Aorta (tissue), 5 donors: ENCODE measurements at regions not wholly inside any gene's neighbourhood (a gene's known extent, or its start where the extent isn't known, plus 50 kb on each side); places are given as distances from the start of the nearest gene placed in this dataset.
"Not testable (repeated sequence)": the region's sequence is repeated elsewhere in the genome, so short reads cannot be mapped to it uniquely, and the experiment has no call there.

Experiments
- ATAC-seq: fragments of 200-7000 bp; cut with Tn5 transposase; one replicate; pipeline ENCODE4 v1.9.1; 2022; ENCODE audit warnings: moderate library complexity; ENCODE audit not compliant: low FRiP score
- DNase-seq, 2 donors: peaks; one replicate each; pipeline ENCODE4 v3.0.0-alpha.2; 2020
- H3K27ac ChIP-seq, 2 donors: one replicate each; pipeline ENCODE4 v1.5.1; 2013; ENCODE audit warnings: low read length in 2 of 2, mild to moderate bottlenecking in 2 of 2, moderate library complexity in 2 of 2, control low read depth in 1 of 2, inconsistent platforms in 1 of 2, low read depth in 1 of 2
- H3K27me3 ChIP-seq, 2 donors: one replicate each; pipeline ENCODE4 v1.6.1; 2013; ENCODE audit warnings: control low read depth in 1 of 2, low read length in 1 of 2, mild to moderate bottlenecking in 1 of 2, moderate library complexity in 1 of 2; ENCODE audit not compliant: insufficient read depth in 2 of 2, control insufficient read depth in 1 of 2
- H3K36me3 ChIP-seq, 2 donors: one replicate each; pipeline ENCODE4 v1.6.1; 2013; ENCODE audit warnings: control low read depth in 1 of 2, low read length in 1 of 2, mild to moderate bottlenecking in 1 of 2; ENCODE audit not compliant: insufficient read depth in 2 of 2, control insufficient read depth in 1 of 2
- H3K4me1 ChIP-seq, 2 donors: one replicate each; pipeline ENCODE4 v1.6.1; 2013; ENCODE audit warnings: low read length in 2 of 2, control low read depth in 1 of 2, mild to moderate bottlenecking in 1 of 2, moderate library complexity in 1 of 2; ENCODE audit not compliant: insufficient read depth in 2 of 2, control insufficient read depth in 1 of 2
- H3K4me3 ChIP-seq, 2 donors: one replicate each; pipeline ENCODE4 v1.5.1; 2013; ENCODE audit warnings: low read length in 2 of 2, control low read depth in 1 of 2, mild to moderate bottlenecking in 1 of 2
- H3K9me3 ChIP-seq: one replicate; pipeline ENCODE4 v1.6.1; 2013; ENCODE audit warnings: mild to moderate bottlenecking, low read length; ENCODE audit not compliant: control insufficient read depth
- WGBS, 2 donors: extraction: QIAGEN DNeasy Blood & Tissue Kit; methylation state at CpG; one replicate each; pipeline ENCODE4 v1.1.7; 2013; 5-methylcytosine and 5-hydroxymethylcytosine counted together
- intact Hi-C, 2 donors: fragments of 100-400 bp; cut with DNase I; formaldehyde crosslinking; loops; one replicate each; pipeline versions ENCODE4 v1.14.2 to v1.15.0; 2022
- donor health status: healthy with polysubstance abuse.
- donor health status: Bipolar disorder and iron deficiency.
- donor health status: DM: no; HTN: no; CAD: no.
- donor health status: DM: no; HTN: no; CAD: no.
- donor health status: DM: yes; HTN: yes; CAD: no.

DNA sequence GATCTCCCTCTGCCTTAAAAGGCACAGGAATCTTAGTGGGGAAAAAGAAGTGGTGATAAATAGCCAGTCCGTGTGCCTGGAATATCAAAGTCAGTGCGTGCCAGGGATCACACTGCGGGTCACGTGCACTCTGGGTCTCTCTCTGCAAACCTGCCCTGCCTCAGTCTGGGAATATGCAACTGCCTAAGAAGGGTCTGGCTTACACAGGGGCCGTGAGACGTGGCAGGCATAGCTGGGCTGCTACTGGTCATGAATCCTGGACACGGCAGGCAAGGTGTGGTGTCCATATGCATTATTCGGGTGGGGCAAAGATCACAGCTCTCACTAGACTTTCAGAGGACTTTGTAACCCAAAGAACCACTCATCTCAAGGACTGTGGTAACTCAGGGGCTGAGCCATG, 2704.4 kb upstream of the TPTE start:
- H3K36me3 ChIP-seq, DNase-seq, H3K9me3 ChIP-seq, H3K27me3 ChIP-seq, intact Hi-C loops, H3K4me1 ChIP-seq, H3K4me3 ChIP-seq, H3K27ac ChIP-seq, ATAC-seq: not testable (repeated sequence)
- no CpG with 5 or more reads among the region's 8 CpGs for WGBS, 2 donors

GRCh38 chr21:7819301-7819700, 2702.1 kb upstream of the TPTE start:
- DNase-seq, H3K27me3 ChIP-seq, H3K4me3 ChIP-seq, intact Hi-C loops, H3K4me1 ChIP-seq, ATAC-seq, H3K27ac ChIP-seq, H3K9me3 ChIP-seq, H3K36me3 ChIP-seq: not testable (repeated sequence)
- 98% methylated on average over 8 of the region's 16 CpGs; no CpG with 5 or more reads in 1 of the 2 donors for WGBS, 2 donors

- H3K4me1 ChIP-seq, H3K27me3 ChIP-seq, DNase-seq, ATAC-seq, H3K27ac ChIP-seq, H3K4me3 ChIP-seq, H3K9me3 ChIP-seq, intact Hi-C loops, H3K36me3 ChIP-seq: not testable (repeated sequence)
- no CpG with 5 or more reads among the region's 10 CpGs for WGBS, 2 donors
Observed at GRCh38 chr21:7825627-7826026, 2695.8 kb upstream of the TPTE start.

- DNase-seq, ATAC-seq, H3K27me3 ChIP-seq, H3K27ac ChIP-seq, intact Hi-C loops, H3K36me3 ChIP-seq, H3K4me1 ChIP-seq, H3K4me3 ChIP-seq, H3K9me3 ChIP-seq: not testable (repeated sequence)
- WGBS, 2 donors = no CpG with 5 or more reads among the region's 6 CpGs
Observed at GRCh38 chr21:7826174-7826573, 2695.2 kb upstream of the TPTE start.

DNA sequence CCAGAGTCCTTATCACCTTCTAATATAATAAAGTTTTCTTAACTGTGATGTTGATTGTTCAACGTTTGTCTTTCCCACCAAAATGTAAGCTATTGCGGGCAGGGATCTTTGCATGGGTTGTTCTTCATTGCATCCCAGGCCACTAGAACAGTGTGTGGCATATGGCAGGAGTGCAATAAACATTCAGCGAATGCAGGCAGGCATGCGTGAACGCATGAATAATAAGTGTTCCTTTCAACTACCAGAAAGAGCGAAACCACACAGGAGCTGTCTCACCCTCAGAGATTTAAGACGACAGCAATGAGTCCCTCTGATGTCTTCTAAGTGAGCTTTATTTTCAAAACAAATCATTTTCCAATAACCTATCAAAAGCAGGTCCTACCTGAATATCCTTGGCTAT, 2693.1 kb upstream of the TPTE start:
- H3K27ac ChIP-seq, DNase-seq, H3K27me3 ChIP-seq, H3K4me1 ChIP-seq, H3K36me3 ChIP-seq, intact Hi-C loops, H3K9me3 ChIP-seq, H3K4me3 ChIP-seq, ATAC-seq: not testable (repeated sequence)
- no CpG with 5 or more reads among the region's 7 CpGs for WGBS, 2 donors

- H3K9me3 ChIP-seq, H3K4me3 ChIP-seq, intact Hi-C loops, ATAC-seq, H3K36me3 ChIP-seq, H3K27me3 ChIP-seq, H3K4me1 ChIP-seq, H3K27ac ChIP-seq, DNase-seq: not testable (repeated sequence)
- WGBS, 2 donors = no CpG with 5 or more reads among the region's 37 CpGs
Observed at GRCh38 chr21:7829411-7829810, 2692.0 kb upstream of the TPTE start.

GRCh38 chr21:7837315-7837714, 2684.1 kb upstream of the TPTE start:
- no CpG with 5 or more reads among the region's 3 CpGs for WGBS, 2 donors
- H3K9me3 ChIP-seq, H3K4me1 ChIP-seq, DNase-seq, H3K4me3 ChIP-seq, H3K36me3 ChIP-seq, H3K27ac ChIP-seq, intact Hi-C loops, ATAC-seq, H3K27me3 ChIP-seq: not testable (repeated sequence)

DNA sequence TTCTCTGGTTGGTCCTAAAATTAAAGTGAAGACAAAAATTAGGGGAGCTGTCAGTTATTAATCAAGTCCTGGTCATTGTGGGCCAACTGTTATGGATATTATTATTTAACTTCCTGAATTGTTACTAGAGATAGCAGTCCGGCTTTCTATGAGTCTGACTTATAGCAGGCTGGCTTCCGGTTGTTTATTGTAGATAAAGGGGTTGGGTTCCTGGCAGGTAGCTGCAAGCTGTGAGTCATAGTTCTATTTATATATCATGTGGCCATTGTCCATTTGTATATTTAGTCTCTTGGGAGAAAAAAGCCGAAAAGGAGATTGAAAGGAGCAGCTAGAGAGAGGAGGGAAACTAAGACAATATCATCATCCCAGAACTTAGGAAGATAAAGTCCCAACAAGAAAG, 2668.0 kb upstream of the TPTE start:
- H3K9me3 ChIP-seq, ATAC-seq, H3K4me3 ChIP-seq, H3K27me3 ChIP-seq, H3K27ac ChIP-seq, H3K36me3 ChIP-seq, intact Hi-C loops, DNase-seq, H3K4me1 ChIP-seq: not testable (repeated sequence)
- WGBS, 2 donors = no CpG with 5 or more reads among the region's 3 CpGs

DNA sequence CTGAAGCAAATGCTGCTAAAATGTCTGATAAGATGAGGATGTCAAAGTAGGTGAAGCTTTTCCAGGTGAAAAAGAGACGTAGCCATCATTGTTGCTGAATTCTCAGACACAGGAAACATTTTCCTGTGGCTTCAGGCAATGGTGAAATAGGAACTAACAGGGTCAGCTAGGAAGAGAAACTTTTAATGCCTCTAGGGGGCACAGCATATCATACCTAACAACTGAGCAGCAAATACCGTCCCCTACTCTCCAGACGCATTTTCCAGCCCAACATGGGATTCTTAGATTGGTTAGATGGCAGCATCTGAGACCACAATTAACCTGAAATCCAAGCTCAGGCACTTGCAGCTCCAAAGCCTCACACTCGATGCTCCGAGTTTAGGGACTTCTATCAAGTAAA, 2667.5 kb upstream of the TPTE start:
- WGBS, 2 donors = no CpG with 5 or more reads among the region's 5 CpGs

More for the DNA sequence above, 2667.5 kb upstream of the TPTE start:
- H3K4me1 ChIP-seq, ATAC-seq, H3K9me3 ChIP-seq, DNase-seq, H3K36me3 ChIP-seq, H3K4me3 ChIP-seq, H3K27me3 ChIP-seq, H3K27ac ChIP-seq, intact Hi-C loops: not testable (repeated sequence)
